HPDE6-E6E7 (cell line): ENCODE measurements at regions not wholly inside any gene's neighbourhood (a gene's known extent, or its start where the extent isn't known, plus 50 kb on each side); places are given as distances from the start of the nearest gene placed in this dataset.

ENCODE experiments used
- DNase-seq: peaks from one replicate; pipeline ENCODE4 v3.0.0; 2011; ENCODE audit warnings: missing footprints; ENCODE audit errors: extremely low spot score

DNA sequence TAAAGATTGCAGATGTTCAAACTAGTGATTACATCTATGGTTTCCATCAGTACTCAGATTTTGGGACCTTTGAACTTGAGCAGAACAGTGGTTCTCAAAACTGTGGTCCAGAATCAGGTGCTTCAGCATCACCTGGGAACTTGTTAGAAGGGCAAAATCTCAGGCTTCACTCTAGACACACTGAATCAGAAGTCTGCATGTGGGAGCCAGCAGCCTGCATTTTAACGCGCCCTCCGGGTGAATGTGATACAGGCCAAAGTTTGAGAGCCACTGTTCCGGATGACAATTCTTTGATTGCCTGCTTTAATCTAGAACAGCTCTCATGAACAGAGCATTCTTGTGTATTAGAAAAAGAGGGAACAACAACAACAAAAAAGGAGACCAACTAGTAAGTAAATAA is 261.7 kb downstream of the GPD2 start:
- no peak for DNase-seq

DNA sequence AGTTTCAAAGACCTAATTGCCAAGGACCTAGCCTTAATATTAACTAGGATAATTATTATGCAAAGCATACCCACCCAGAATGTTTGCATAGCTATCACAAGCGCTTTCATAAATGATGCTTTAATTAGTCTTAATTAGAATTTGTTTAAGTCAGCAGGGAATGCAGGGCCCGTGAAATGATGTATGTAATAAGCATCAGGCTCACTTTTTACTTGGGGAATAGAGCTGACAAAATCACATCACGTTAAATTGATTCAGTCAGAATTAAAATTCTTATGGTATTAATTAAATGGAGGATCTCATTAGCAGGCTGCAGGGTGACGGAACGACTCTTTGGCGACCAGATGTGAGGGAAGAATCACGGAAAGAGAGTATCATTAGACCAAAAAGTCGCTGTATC is 264.5 kb downstream of the GPD2 start:
- no peak for DNase-seq

- DNase-seq, result no peak
Observed at GRCh38 chr2:156702541-156702940, 266.4 kb downstream of the GPD2 start.

DNA sequence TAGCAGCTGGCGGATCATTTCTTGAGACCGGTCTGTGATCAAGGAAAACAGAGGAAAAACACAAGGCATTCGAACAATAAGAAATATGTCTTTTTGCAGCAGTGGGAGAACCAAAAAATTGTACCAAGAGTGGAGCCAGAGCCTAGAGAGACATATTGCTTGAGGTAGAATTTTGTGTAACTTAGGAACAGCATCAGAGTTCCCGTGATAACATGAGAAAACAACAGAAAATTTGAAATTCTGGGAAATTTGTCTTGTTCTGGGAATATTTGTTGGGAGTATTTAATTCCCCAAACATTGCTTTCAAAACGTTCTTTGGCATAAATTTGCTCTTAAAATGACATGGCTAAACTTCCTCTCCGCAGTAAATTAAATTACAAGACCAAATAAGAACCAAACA is 267.5 kb downstream of the GPD2 start:
- no peak for DNase-seq

GRCh38 chr2:156704132-156704531 is 268.0 kb downstream of the GPD2 start:
- no peak for DNase-seq

DNA sequence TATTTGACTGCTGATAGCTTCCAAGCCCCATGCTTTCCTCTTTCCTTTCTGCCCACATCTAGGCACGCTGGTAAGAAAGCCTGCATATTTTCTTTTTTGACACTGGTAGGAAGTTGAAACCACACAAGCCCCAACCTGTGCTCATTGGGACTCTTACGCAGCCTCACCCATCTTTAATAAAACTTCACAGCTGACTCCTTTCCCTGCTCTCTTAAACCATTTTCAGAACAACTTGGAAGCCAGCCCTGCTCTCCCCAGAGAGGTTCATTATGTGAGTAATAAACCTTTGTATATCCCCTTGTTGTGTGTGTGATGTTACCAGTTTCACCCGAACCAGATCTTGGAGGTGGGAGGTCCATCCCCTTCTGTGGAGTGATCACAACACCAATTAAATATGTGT is 268.4 kb downstream of the GPD2 start:
- no peak for DNase-seq

GRCh38 chr2:156706576-156706975 is 270.4 kb downstream of the GPD2 start:
- DNase-seq, result no peak

- no peak for DNase-seq
Observed at GRCh38 chr2:156708051-156708450, 271.9 kb downstream of the GPD2 start.

DNA sequence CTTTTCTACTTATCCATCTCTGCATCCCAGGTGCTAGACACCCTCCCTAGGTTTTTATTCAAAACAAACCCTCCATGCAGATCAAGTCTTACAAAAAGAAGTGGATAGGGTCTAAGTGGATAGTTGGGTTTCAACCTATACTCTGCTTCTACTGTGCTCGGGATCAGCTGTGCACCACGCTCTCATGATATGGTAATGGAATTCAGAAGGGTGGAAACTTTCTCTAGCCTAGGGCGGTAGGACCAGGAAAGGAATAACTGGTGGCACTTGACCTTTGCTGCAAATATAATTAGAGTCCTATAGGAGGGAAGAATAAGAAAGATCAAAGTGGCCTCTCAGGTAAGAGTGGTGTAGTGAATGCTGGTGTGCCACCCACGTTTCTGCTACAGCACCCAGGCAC is 272.9 kb downstream of the GPD2 start:
- DNase-seq, result no peak

DNA sequence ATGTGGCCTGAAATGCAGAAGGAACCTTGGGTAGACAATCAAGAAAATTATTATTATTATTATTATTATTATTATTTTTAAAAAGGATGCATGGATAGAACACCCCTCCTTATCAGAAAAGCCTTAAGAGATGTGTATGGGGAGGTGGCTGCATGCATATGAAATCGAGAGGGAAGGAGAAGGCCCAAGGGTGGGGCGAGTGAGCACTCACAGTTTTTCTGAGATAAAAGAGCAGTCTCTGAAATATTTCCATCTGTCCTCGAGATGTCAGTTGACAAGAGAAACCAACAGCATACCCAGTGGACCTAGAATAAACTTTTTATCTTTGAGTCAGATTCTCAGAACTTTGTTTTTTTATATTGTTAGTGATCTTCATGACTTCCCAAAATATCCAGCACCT is 282.9 kb downstream of the GPD2 start:
- no peak for DNase-seq

DNA sequence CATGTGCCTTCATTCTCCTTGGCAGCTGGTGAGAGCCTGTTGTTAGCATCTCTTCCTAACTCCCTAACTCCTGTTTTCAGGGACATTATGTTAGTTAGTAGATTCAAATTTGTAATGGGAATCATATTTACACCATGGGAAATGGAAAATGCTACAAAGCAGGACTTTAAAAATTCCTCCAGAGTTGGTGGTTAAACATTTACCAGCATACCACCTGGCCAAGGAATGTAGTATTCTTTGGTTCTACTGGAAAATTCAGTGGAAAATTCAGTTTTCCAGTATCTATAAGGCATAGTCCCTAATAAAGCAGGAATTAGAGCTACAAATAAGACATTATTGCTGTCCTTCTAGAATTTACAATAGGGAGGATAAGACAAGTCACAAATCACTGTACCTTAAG is 291.7 kb downstream of the GPD2 start:
- DNase-seq, result no peak

DNA sequence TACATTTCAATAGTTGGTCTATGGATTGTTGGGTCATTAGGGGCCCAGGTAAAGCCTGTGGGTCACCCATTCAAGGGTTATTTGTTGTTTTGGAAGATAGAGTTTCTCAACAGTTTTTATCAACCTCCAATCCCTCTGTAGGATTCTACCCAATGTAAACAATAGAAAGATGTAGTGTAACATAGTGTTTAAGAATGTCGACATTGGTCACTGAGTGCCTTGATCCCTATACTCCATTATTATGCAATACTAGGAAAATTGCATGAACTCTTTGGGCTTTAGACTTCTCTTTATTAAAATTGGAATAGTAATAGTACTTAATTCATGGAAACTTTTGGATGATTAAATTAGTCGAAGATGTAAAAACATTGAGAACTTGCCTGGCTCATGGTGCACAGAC is 292.1 kb downstream of the GPD2 start:
- no peak for DNase-seq

DNA sequence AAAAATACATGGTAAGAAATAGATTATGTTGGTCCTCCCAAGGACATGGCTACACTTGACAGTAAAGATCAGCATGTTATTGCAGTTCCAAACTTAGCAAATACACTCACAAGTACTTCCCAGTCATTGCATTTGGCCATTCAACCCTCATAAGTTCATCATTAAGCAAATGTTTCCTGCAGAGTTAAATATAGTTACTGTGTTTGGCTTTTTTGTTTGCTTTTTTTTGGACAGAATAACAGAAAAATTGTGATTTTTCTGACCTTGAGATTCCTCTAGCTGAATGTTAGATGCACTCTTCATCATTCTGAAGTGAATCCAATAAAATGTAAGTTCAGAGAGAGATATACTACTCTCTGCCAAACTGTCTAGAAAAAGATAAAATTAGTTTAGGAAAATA is 295.3 kb downstream of the GPD2 start:
- no peak for DNase-seq

- DNase-seq, result no peak
Observed at GRCh38 chr2:156736950-156737349, 300.8 kb downstream of the GPD2 start.

DNA sequence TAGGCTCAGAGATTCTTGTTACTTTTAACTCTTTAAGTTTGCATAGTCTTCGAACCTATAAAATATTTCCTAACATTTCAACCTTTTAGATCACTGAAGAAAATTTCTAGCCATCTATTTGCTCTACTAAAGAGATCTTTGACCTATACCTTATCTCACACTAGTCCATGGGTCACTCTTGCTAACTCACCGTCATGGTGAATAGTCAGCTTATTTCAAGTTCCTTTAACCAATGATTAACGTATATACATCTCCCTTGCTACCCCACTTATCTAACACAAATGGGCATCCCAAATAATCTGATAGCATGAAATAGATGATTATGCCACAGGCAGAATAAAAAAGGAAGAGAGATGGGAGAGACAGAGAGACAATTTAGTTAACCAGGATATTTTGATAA is 303.1 kb downstream of the GPD2 start:
- no peak for DNase-seq

DNA sequence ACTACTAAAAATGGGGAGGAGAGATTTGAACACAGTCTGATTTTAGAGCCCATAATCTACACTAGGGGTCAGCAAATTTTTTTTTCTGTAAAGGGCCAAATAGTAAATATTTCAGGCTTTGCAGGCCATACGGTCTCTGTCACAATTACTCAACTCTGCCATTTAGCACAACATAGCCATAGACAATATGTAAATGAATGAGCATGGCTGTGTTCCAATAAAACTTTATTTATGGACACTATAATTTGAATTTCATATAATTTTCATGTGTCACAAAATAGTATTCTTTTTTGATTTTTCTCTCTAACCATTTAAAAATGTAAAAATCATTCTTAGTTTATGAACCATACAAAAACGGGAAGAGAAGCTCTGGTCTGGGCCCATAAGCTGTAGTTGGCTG is 309.4 kb downstream of the GPD2 start:
- DNase-seq, result no peak

- DNase-seq, result no peak
Observed at GRCh38 chr2:156748221-156748620, 312.0 kb downstream of the GPD2 start.

DNA sequence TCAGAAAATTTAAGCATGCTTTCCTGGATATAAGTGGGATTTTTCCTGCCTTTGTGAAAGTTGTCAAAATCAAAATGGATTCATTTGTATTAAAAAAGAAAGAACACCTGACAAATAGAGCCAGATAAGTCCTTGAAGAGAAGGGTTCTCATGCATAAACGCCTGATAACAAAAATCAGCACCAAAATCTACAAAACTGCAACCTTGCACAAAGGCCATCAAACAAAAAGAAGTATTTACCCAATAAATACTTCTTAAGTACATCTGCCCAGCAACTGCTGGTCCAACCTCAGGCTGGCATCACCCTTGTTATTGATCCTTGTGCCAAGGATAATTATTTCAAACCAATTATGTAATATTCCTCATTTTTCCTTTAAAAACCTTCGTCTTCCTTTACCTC is 315.9 kb downstream of the GPD2 start:
- no peak for DNase-seq

DNA sequence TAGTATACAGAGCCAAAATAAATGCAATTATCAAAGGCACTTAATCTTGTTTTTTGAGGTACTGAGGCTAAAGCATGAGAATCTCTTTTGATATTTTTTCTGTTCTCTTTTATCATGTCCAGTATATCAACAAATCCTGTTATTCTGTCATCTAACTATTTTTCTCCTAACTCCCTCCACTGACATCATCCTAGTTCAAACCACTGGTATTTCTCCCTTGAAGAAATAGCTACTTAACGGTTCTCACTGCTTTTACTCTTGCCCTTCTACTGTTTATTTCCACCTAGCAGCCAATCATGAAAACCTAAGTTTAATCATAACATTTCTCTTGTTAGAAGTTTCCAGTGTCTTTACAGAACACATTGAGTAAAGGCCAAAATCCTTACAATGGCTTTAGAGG is 317.6 kb downstream of the GPD2 start:
- DNase-seq, result no peak

DNA sequence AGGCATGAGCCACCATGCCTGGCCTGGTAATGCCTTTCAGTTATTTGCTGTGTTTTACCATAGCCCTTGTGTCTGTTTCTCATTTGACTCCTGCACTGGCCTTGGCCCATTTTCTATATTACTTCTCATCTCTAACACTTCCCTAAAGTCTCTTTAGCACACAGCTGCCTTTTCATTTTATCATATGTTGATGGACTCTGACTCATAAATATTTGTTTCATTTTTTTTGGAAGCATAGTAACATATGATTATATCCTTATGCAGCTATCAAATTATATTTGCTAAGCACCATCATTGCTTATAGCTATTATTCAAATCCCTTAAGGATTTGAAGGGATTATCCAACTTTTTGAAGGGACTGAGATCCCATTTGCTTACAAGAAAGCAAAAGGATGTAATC is 320.3 kb downstream of the GPD2 start:
- no peak for DNase-seq

DNA sequence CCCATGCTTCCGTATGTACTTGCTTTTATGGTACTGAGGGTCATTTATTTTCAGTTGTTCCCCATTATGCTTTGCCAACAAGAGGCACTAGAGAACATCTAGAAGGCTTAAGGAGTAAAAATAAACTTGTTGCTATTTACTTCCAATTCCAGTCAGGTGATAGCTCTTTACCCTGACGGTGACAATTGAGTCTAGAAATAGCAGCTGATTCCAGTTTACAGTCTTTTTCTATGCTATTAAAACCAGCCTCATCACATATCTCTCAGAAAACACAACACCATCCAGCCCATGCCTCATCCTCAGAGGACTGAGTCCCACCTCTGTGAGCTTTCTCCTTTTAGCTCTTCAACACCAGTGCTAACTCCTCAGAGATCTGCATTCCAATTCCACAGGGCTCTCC is 327.0 kb downstream of the GPD2 start:
- no peak for DNase-seq

DNA sequence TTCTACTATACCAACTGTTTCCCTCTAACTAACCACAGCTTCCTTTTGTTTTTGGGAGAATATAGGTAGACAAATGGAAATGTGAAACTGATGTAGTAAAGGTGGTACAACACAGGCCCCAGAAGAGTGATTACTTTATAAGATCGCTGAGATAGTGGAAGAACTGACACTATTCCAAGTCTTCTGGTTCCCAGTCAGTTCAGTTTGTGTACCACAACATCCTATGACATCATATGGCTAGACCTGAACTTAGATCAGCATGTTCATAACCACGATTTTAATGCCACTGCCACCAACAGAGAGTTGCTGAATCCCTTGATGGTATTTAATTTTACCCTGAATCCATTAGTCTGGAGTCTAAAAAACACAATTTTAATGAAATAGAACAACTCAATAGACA is 328.9 kb downstream of the GPD2 start:
- DNase-seq, result no peak

- no peak for DNase-seq
Observed at GRCh38 chr2:156765450-156765849, 329.3 kb downstream of the GPD2 start.

DNA sequence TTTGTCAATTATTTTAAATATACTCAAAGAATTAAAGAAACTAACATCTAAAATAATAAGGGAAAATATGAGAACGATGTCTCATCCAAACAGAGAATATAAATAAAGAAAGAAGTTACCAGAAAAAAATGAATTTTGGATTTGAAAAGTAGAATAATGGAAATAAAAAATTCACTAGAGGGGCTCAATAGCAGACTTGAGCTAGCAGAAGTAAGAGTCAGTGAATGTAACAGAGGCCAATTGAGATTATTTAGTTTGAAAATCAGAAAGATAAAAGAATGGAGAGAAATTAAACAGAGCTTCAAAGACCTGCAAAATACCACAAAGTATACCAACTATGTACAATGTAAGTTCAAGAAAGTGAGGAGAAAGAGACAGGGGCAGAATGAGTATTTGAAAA is 333.6 kb downstream of the GPD2 start:
- no peak for DNase-seq

DNA sequence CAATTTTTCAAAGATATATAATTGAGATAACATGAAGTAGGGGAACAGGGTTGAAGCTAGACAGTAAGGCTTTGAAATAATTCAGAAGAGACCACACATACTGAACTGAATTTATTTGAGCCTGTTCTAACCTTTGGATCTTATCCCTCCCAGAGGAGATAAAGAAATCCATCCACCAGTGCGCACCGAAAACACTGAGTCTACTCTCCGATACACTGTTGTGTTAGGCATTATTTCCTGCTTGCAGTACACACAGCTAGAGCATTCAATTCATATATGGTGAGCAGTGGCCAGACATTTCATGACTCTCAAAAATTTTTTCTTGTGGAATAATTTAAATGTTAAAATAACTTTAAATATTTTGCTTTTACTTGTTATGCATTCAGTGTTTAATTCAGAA is 342.7 kb downstream of the GPD2 start:
- no peak for DNase-seq
